Spleen (tissue), 11 donors: ENCODE measurements at regions not wholly inside any gene's neighbourhood (a gene's known extent, or its start where the extent isn't known, plus 50 kb on each side); places are given as distances from the start of the nearest gene placed in this dataset.

ENCODE experiments used
- DNase-seq: peaks from one replicate; pipeline ENCODE4 v3.0.0-alpha.2; 2020
- H3K27ac ChIP-seq, 8 donors: fragments of 200-600 bp; sonication (generic) in 7 of 8; 1 replicate in 4 of 8; 2 replicates in 4 of 8; pipeline versions ENCODE4 v1.5.0 to v1.8.0; 2016 to 2021; ENCODE audit warnings: inconsistent platforms in 4 of 8, mild to moderate bottlenecking in 4 of 8, moderate library complexity in 1 of 8
- H3K27me3 ChIP-seq, 7 donors: fragments of 200-600 bp; sonication (generic) in 6 of 7; replicated peaks in 1 of 7; 1 replicate in 4 of 7; 2 replicates in 3 of 7; pipeline versions ENCODE4 v1.5.0 to v1.8.0; 2016 to 2021; ENCODE audit warnings: inconsistent platforms in 3 of 7, mild to moderate bottlenecking in 1 of 7
- H3K36me3 ChIP-seq, 6 donors: fragments of 200-600 bp; sonication (generic) in 5 of 6; 1 replicate in 4 of 6; 2 replicates in 2 of 6; pipeline versions ENCODE4 v1.5.0 to v1.8.0; 2016 to 2021; ENCODE audit warnings: inconsistent platforms in 2 of 6
- H3K4me1 ChIP-seq, 6 donors: fragments of 200-600 bp; sonication (generic) in 5 of 6; 1 replicate in 3 of 6; 2 replicates in 3 of 6; pipeline versions ENCODE4 v1.5.0 to v1.8.0; 2016 to 2021; ENCODE audit warnings: inconsistent platforms in 3 of 6
- H3K4me3 ChIP-seq, 8 donors: fragments of 200-600 bp; sonication (generic) in 7 of 8; 1 replicate in 4 of 8; 2 replicates in 4 of 8; pipeline versions ENCODE4 v1.5.0 to v1.8.0; 2016 to 2021; ENCODE audit warnings: inconsistent platforms in 4 of 8, mild to moderate bottlenecking in 4 of 8, moderate library complexity in 2 of 8
- H3K9me3 ChIP-seq, 8 donors: fragments of 200-600 bp; sonication (generic) in 7 of 8; 1 replicate in 4 of 8; 2 replicates in 4 of 8; pipeline versions ENCODE4 v1.5.0 to v1.8.0; 2016 to 2021; ENCODE audit warnings: inconsistent platforms in 4 of 8
- CTCF ChIP-seq, 11 experiments: fragments of 200-600 bp in 7 of 11; fragments of 450-650 bp in 4 of 11; sonication (generic) in 4 of 11; IDR thresholded peaks in 8 of 11; conservative IDR thresholded peaks in 3 of 11; 1 replicate in 7 of 11; 2 replicates in 4 of 11; pipeline versions ENCODE4 v1.4.0 to v1.8.0; 2016 to 2021; ENCODE audit warnings: antibody characterized with exemption in 11 of 11, inconsistent platforms in 4 of 11, mild to moderate bottlenecking in 1 of 11
- POLR2A ChIP-seq, 3 donors: fragments of 450-650 bp; IDR thresholded peaks; one replicate each; pipeline ENCODE4 v1.5.1; 2017; ENCODE audit warnings: antibody characterized with exemption in 3 of 3, mild to moderate bottlenecking in 1 of 3
- POLR2AphosphoS5 ChIP-seq, 3 donors: sonication (generic); formaldehyde crosslinking; IDR thresholded peaks; one replicate each; pipeline ENCODE4 v1.5.1; 2017; ENCODE audit warnings: antibody characterized with exemption in 3 of 3
- WGBS, 5 donors: extraction: QIAGEN DNeasy Blood & Tissue Kit in 3 of 5; methylation state at CpG; one replicate each; pipeline versions ENCODE4 v1.1.5 to v1.1.7; 2013 to 2018; 5-methylcytosine and 5-hydroxymethylcytosine counted together
- intact Hi-C: fragments of 100-400 bp; cut with DNase I; formaldehyde crosslinking; loops from one replicate; pipeline ENCODE4 v1.15.0; 2023; ENCODE audit warnings: low total_unique reads
- donor health status: healthy with polysubstance abuse.
- donor health status: DM: no; HTN: no; CAD: no; lungs with moderate emphysema.
- donor health status: DM: no; HTN: no; CAD: no.
- donor health status: Bipolar disorder and iron deficiency.
- donor health status: healthy.
- donor health status: DM: no; HTN: no; CAD: no.
- donor health status: DM: yes; HTN: yes; CAD: no.

GRCh38 chr4:78682070-78682469 is 94.1 kb upstream of the BMP2K start:
- DNase-seq: no peak
- intact Hi-C loops: no loop called here
- H3K36me3 ChIP-seq: no peaks in the 10 kb centered on the region
- H3K27me3 ChIP-seq: no peaks in the 10 kb centered on the region
- no peak overlapping the region for H3K4me3 ChIP-seq
- H3K9me3 ChIP-seq: no peaks in the 10 kb centered on the region
- no peak overlapping the region for H3K27ac ChIP-seq
- 95 to 98% (median 97%) methylated on average over 3 of the region's 3 CpGs for WGBS, 5 donors
- peaks cover 0 to 14% (median 0%) of the 10 kb centered on the region in 6 donors for H3K4me1 ChIP-seq
- TF ChIP-seq CTCF (IDR thresholded peaks at IDR 0.05 in 8 of 11, conservative IDR thresholded peaks at IDR 0.05 in 3 of 11): no peak

GRCh38 chr4:78683352-78683751 is 92.8 kb upstream of the BMP2K start:
- Histone ChIP-seq H3K4me3 (no peak overlapping the region), H3K4me1 (peaks cover 0 to 14% (median 0%) of the 10 kb centered on the region in 6 donors), H3K36me3 (no peaks in the 10 kb centered on the region), H3K27ac (no peak overlapping the region), H3K27me3 (no peaks in the 10 kb centered on the region), H3K9me3 (no peaks in the 10 kb centered on the region)
- TF ChIP-seq CTCF (IDR thresholded peaks at IDR 0.05 in 8 of 11, conservative IDR thresholded peaks at IDR 0.05 in 3 of 11): no peak
- no peak for TF ChIP-seq POLR2A (IDR thresholded peaks at IDR 0.05)
- TF ChIP-seq POLR2AphosphoS5 (IDR thresholded peaks at IDR 0.05): no peak
- intact Hi-C loops: no loop called here
- DNase-seq: no peak

GRCh38 chr4:78684325-78685079 is 91.6 kb upstream of the BMP2K start:
- Histone ChIP-seq H3K36me3 (no peaks in the 10 kb centered on the region), H3K4me1 (peaks cover 0 to 14% (median 0%) of the 10 kb centered on the region in 6 donors), H3K27ac (no peak overlapping the region), H3K4me3 (no peak overlapping the region), H3K27me3 (no peaks in the 10 kb centered on the region), H3K9me3 (no peaks in the 10 kb centered on the region)
- intact Hi-C loops: no loop called here
- TF ChIP-seq POLR2AphosphoS5 (IDR thresholded peaks at IDR 0.05) (no peak), CTCF (IDR thresholded peaks at IDR 0.05 in 8 of 11, conservative IDR thresholded peaks at IDR 0.05 in 3 of 11) (no peak), POLR2A (IDR thresholded peaks at IDR 0.05) (no peak)
- WGBS, 5 donors: 58 to 70% (median 65%) methylated on average over 5 of the region's 5 CpGs
- DNase-seq: no peak

GRCh38 chr4:78687818-78688217 is 88.3 kb upstream of the BMP2K start:
- Histone ChIP-seq H3K4me3 (no peak overlapping the region), H3K9me3 (no peaks in the 10 kb centered on the region), H3K36me3 (no peaks in the 10 kb centered on the region), H3K27me3 (no peaks in the 10 kb centered on the region), H3K27ac (no peak overlapping the region), H3K4me1 (peaks cover 0 to 32% (median 20%) of the 10 kb centered on the region in 6 donors)
- WGBS, 5 donors: 71 to 79% (median 73%) methylated on average over 3 of the region's 3 CpGs
- intact Hi-C loops: no loop called here
- DNase-seq: no peak
- no peak for TF ChIP-seq POLR2A (IDR thresholded peaks at IDR 0.05)
- no peak for TF ChIP-seq POLR2AphosphoS5 (IDR thresholded peaks at IDR 0.05)
- no peak for TF ChIP-seq CTCF (IDR thresholded peaks at IDR 0.05 in 8 of 11, conservative IDR thresholded peaks at IDR 0.05 in 3 of 11)
